ENCODE measurements at regions not wholly inside any gene's neighbourhood (a gene's known extent, or its start where the extent isn't known, plus 50 kb on each side); places are given as distances from the start of the nearest gene placed in this dataset.

DNA sequence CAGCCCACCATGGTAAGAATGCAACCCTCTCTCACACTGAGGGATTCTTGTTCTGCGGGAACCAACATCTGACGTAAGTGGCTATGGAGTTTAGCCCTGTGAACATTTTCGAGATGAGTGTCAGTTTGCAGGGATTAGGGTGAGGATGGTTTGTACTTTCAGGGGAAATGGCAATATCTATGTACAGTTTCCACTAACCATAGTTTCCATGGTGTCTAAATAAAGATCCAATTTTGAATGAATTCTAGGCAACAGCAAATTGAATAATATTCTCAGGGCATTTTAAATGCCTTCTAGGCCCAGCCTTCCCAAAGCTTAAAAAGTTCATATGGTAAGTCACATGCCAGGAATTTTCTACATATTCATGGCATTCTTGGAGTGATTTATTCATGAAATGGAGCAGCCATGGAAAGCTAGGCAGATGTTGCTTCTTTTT, 105.4 kb upstream of the MMADHC start:
- TF ChIP-seq PPARA (CRISPR knock-in tag; IDR thresholded peaks at IDR 0.05; ENCODE audit: borderline replicate concordance) (no peak), OSR1 (CRISPR knock-in tag; IDR thresholded peaks at IDR 0.05) (no peak), GLIS3 (CRISPR knock-in tag; IDR thresholded peaks at IDR 0.05) (no peak), CSDC2 (CRISPR knock-in tag; IDR thresholded peaks at IDR 0.05) (no peak), TOX (CRISPR knock-in tag; IDR thresholded peaks at IDR 0.05; ENCODE audit: borderline replicate concordance) (no peak), ISL1 (CRISPR knock-in tag; IDR thresholded peaks at IDR 0.05) (no peak), ARNTL (CRISPR knock-in tag; IDR thresholded peaks at IDR 0.05; ENCODE audit: borderline replicate concordance, low read depth) (no peak), SNAI2 (CRISPR knock-in tag; IDR thresholded peaks at IDR 0.05) (no peak), ESRRG (CRISPR knock-in tag; IDR thresholded peaks at IDR 0.05) (no peak)
- TF ChIP-seq, protein P1, sequence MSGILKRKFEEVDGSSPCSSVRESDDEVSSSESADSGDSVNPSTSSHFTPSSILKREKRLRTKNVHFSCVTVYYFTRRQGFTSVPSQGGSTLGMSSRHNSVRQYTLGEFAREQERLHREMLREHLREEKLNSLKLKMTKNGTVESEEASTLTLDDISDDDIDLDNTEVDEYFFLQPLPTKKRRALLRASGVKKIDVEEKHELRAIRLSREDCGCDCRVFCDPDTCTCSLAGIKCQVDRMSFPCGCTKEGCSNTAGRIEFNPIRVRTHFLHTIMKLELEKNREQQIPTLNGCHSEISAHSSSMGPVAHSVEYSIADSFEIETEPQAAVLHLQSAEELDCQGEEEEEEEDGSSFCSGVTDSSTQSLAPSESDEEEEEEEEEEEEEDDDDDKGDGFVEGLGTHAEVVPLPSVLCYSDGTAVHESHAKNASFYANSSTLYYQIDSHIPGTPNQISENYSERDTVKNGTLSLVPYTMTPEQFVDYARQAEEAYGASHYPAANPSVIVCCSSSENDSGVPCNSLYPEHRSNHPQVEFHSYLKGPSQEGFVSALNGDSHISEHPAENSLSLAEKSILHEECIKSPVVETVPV (CRISPR knock-in tag; IDR thresholded peaks at IDR 0.05) = no peak
- TF ChIP-seq, protein P2, sequence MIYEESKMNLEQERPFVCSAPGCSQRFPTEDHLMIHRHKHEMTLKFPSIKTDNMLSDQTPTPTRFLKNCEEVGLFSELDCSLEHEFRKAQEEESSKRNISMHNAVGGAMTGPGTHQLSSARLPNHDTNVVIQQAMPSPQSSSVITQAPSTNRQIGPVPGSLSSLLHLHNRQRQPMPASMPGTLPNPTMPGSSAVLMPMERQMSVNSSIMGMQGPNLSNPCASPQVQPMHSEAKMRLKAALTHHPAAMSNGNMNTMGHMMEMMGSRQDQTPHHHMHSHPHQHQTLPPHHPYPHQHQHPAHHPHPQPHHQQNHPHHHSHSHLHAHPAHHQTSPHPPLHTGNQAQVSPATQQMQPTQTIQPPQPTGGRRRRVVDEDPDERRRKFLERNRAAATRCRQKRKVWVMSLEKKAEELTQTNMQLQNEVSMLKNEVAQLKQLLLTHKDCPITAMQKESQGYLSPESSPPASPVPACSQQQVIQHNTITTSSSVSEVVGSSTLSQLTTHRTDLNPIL (CRISPR knock-in tag; IDR thresholded peaks at IDR 0.05; ENCODE audit: low read depth) = no peak
- TF ChIP-seq, protein P3, sequence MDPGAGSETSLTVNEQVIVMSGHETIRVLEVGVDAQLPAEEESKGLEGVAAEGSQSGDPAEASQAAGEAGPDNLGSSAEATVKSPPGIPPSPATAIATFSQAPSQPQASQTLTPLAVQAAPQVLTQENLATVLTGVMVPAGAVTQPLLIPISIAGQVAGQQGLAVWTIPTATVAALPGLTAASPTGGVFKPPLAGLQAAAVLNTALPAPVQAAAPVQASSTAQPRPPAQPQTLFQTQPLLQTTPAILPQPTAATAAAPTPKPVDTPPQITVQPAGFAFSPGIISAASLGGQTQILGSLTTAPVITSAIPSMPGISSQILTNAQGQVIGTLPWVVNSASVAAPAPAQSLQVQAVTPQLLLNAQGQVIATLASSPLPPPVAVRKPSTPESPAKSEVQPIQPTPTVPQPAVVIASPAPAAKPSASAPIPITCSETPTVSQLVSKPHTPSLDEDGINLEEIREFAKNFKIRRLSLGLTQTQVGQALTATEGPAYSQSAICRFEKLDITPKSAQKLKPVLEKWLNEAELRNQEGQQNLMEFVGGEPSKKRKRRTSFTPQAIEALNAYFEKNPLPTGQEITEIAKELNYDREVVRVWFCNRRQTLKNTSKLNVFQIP (CRISPR knock-in tag; IDR thresholded peaks at IDR 0.05; ENCODE audit: borderline replicate concordance, low read depth) = no peak
- peak; percentile 57 for ATAC-seq

DNA sequence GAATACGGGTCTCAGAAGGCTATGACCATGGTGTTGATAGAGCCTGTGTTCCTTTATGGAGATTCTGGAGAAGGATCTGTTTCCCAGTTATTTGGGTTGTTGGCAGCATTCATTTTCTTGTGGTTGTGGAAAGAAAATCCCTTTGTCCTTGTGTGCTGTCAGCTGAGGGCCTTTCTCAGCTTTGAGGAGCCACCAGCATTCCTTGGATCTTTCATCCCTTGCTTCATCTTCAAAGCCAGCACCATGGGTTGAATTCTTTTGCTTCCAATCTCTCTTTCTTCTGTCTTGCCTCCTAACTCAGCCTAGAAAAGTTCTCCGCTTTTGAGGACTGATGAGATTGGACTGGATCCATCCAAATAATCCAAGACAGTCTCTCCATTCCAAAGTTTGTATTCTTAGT, 103.2 kb upstream of the MMADHC start:
- TF ChIP-seq BACH2 (CRISPR knock-in tag; IDR thresholded peaks at IDR 0.05; ENCODE audit: borderline replicate concordance) (no peak), ARNTL (CRISPR knock-in tag; IDR thresholded peaks at IDR 0.05; ENCODE audit: borderline replicate concordance, low read depth) (no peak), ZNF565 (CRISPR knock-in tag; conservative IDR thresholded peaks at IDR 0.05; ENCODE audit: low read depth) (no peak), ZC3H10 (CRISPR knock-in tag; IDR thresholded peaks at IDR 0.05) (no peak), ESRRG (CRISPR knock-in tag; IDR thresholded peaks at IDR 0.05) (no peak)
- TF ChIP-seq, protein P3 (CRISPR knock-in tag; IDR thresholded peaks at IDR 0.05; ENCODE audit: borderline replicate concordance, low read depth) = no peak
- TF ChIP-seq, protein P2 (CRISPR knock-in tag; IDR thresholded peaks at IDR 0.05; ENCODE audit: low read depth) = no peak
- ATAC-seq = no peak

DNA sequence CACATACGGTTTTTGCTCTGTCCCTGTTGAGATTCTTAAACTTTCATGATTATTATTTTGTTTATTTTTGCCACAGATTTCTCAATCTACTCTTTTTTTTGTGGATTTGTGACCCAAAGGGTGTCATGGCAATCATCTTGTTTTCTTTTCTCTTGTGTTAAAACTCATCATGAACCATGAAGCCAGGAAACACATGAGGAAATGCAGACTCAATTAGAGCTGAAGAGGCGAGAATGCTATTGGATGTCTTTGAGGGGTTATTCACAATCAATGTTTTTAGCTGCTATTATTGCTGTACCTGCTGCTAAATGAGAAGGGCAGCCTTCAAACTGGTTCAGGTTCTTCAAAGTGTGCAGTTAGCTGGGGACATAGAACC, 99.5 kb upstream of the MMADHC start:
- ATAC-seq = peak; percentile 52
- TF ChIP-seq, protein P2 (CRISPR knock-in tag; IDR thresholded peaks at IDR 0.05; ENCODE audit: low read depth) = no peak

DNA sequence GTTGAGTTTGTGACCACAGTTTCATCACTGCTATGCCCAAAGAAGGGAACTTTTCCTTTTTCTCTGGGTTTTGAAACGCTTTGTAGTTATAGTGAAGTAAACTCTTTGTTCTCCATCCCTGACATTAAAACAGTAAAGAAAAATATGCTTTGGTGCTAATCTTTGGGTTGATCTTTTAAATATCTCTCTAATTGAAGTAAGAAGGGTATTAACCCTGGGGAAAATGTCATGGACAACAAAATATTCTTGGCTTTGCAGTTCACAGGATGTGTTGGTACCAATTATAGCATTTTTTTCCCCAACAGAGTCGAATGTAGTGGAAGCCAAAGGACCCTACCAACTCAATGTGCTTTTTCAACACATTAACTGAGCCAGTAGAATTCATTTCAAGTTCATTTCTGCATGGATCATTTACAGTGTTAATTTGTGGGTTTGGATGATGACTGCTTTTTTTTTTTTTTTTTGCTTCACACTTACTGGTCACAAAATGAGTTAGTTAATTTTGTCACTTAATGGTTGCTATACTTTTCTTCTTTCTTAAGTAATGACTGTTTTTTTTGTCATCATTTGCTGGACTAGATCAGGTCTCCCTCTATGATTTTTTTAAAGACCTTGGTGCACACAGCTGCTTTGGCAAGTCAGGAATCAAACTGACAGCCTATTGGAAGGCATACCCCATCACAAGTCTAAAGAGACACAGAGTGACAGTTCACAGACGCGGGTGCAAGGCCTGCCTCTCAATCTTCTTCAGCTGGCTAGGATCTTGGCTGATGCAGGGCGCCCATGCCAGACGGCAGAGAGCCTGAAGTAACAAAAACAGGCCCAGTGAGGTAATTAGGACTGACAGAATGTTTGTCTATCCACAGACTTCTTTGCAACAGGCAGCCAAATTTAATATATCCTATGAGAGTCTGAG, 98.8 kb upstream of the MMADHC start:
- TF ChIP-seq ISL1 (CRISPR knock-in tag; IDR thresholded peaks at IDR 0.05) (peak; percentile 64), BACH2 (CRISPR knock-in tag; IDR thresholded peaks at IDR 0.05; ENCODE audit: borderline replicate concordance) (no peak)
- TF ChIP-seq, protein P4, sequence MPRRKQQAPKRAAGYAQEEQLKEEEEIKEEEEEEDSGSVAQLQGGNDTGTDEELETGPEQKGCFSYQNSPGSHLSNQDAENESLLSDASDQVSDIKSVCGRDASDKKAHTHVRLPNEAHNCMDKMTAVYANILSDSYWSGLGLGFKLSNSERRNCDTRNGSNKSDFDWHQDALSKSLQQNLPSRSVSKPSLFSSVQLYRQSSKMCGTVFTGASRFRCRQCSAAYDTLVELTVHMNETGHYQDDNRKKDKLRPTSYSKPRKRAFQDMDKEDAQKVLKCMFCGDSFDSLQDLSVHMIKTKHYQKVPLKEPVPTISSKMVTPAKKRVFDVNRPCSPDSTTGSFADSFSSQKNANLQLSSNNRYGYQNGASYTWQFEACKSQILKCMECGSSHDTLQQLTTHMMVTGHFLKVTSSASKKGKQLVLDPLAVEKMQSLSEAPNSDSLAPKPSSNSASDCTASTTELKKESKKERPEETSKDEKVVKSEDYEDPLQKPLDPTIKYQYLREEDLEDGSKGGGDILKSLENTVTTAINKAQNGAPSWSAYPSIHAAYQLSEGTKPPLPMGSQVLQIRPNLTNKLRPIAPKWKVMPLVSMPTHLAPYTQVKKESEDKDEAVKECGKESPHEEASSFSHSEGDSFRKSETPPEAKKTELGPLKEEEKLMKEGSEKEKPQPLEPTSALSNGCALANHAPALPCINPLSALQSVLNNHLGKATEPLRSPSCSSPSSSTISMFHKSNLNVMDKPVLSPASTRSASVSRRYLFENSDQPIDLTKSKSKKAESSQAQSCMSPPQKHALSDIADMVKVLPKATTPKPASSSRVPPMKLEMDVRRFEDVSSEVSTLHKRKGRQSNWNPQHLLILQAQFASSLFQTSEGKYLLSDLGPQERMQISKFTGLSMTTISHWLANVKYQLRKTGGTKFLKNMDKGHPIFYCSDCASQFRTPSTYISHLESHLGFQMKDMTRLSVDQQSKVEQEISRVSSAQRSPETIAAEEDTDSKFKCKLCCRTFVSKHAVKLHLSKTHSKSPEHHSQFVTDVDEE (CRISPR knock-in tag; IDR thresholded peaks at IDR 0.05) = peak; percentile 81
- ATAC-seq = peak; percentile 93

Measured in SK-N-SH treated with all-trans-retinoic acid at 6 μM for 48 hours (cell line).